Neural progenitor cell (in vitro differentiated cells): ENCODE measurements at regions not wholly inside any gene's neighbourhood (a gene's known extent, or its start where the extent isn't known, plus 50 kb on each side); places are given as distances from the start of the nearest gene placed in this dataset.
A peak's percentile ranks its signal among the peaks of the same experiment; 100 is the strongest.

Source experiments
- DNase-seq: peaks from one replicate; pipeline ENCODE4 v3.0.0-alpha.2; 2016; ENCODE audit warnings: low spot score
- H2AFZ ChIP-seq: fragments of 200-600 bp; sonication (generic); replicated peaks from 2 replicates; pipeline ENCODE4 v1.6.1; 2016; ENCODE audit warnings: antibody characterized with exemption
- H3F3A ChIP-seq: fragments of 200-600 bp; sonication (generic); 2 replicates; pipeline ENCODE4 v1.6.1; 2016; ENCODE audit warnings: antibody characterized with exemption, low read depth
- H3K27ac ChIP-seq: fragments of 200-600 bp; sonication (generic); 2 replicates; pipeline ENCODE4 v1.5.1; 2016; ENCODE audit warnings: mild to moderate bottlenecking
- H3K27me3 ChIP-seq: fragments of 200-600 bp; sonication (generic); 2 replicates; pipeline ENCODE4 v1.6.1; 2016; ENCODE audit warnings: mild to moderate bottlenecking, moderate library complexity
- H3K36me3 ChIP-seq: fragments of 200-600 bp; sonication (generic); 2 replicates; pipeline ENCODE4 v1.5.1; 2016
- H3K4me1 ChIP-seq: fragments of 200-600 bp; sonication (generic); 2 replicates; pipeline ENCODE4 v1.6.1; 2016; ENCODE audit warnings: mixed run types
- H3K4me2 ChIP-seq: fragments of 200-600 bp; sonication (generic); 2 replicates; pipeline ENCODE4 v1.6.1; 2016
- H3K4me3 ChIP-seq: fragments of 200-600 bp; sonication (generic); 2 replicates; pipeline ENCODE4 v1.5.1; 2016
- H3K79me2 ChIP-seq: fragments of 200-600 bp; sonication (generic); 2 replicates; pipeline ENCODE4 v1.6.1; 2016; ENCODE audit warnings: low read depth
- H3K9ac ChIP-seq: fragments of 200-600 bp; sonication (generic); 2 replicates; pipeline ENCODE4 v1.6.1; 2016
- H3K9me3 ChIP-seq: fragments of 200-600 bp; sonication (generic); 2 replicates; pipeline ENCODE4 v1.5.1; 2016; ENCODE audit warnings: low read depth
- H4K20me1 ChIP-seq: fragments of 200-600 bp; sonication (generic); 2 replicates; pipeline ENCODE4 v1.6.1; 2016; ENCODE audit warnings: low read depth
- H3K27ac Mint-ChIP-seq: 3 replicates; pipeline ENCODE4 v1.8.0; 2021; ENCODE audit warnings: mixed read lengths
- H3K27me3 Mint-ChIP-seq: 2 replicates; pipeline ENCODE4 v1.8.0; 2022; ENCODE audit warnings: low read depth, mild to moderate bottlenecking, inconsistent platforms, moderate library complexity, mixed read lengths; ENCODE audit not compliant: insufficient read depth
- H3K36me3 Mint-ChIP-seq: 3 replicates; pipeline ENCODE4 v1.8.0; 2021; ENCODE audit warnings: mixed read lengths
- H3K4me1 Mint-ChIP-seq: 3 replicates; pipeline ENCODE4 v1.8.0; 2021; ENCODE audit warnings: mixed read lengths
- H3K4me3 Mint-ChIP-seq: 3 replicates; pipeline ENCODE4 v1.8.0; 2021; ENCODE audit warnings: mild to moderate bottlenecking, moderate library complexity, mixed read lengths
- H3K9me3 Mint-ChIP-seq: 3 replicates; pipeline ENCODE4 v1.8.0; 2020; ENCODE audit warnings: mixed read lengths
- EZH2 ChIP-seq: fragments of 200-600 bp; sonication (generic); IDR thresholded peaks from 2 replicates; pipeline ENCODE4 v1.6.1; 2017; ENCODE audit warnings: antibody characterized with exemption, mild to moderate bottlenecking, moderate library complexity
- EZH2phosphoT487 ChIP-seq: fragments of 200-600 bp; sonication (generic); IDR thresholded peaks from 2 replicates; pipeline ENCODE4 v1.6.1; 2017; ENCODE audit warnings: antibody characterized with exemption
- TF ChIP-seq, protein P1 (sequence below): fragments of 200-600 bp; sonication (generic); IDR thresholded peaks from 2 replicates; pipeline ENCODE4 v1.5.1; 2017; ENCODE audit warnings: antibody characterized with exemption, mild to moderate bottlenecking

- no peak overlapping the region for H3K27ac Mint-ChIP-seq
- H3K4me2 ChIP-seq: no peak overlapping the region
- TF ChIP-seq EZH2 (no peak), EZH2phosphoT487 (no peak)
- TF ChIP-seq, protein P1, sequence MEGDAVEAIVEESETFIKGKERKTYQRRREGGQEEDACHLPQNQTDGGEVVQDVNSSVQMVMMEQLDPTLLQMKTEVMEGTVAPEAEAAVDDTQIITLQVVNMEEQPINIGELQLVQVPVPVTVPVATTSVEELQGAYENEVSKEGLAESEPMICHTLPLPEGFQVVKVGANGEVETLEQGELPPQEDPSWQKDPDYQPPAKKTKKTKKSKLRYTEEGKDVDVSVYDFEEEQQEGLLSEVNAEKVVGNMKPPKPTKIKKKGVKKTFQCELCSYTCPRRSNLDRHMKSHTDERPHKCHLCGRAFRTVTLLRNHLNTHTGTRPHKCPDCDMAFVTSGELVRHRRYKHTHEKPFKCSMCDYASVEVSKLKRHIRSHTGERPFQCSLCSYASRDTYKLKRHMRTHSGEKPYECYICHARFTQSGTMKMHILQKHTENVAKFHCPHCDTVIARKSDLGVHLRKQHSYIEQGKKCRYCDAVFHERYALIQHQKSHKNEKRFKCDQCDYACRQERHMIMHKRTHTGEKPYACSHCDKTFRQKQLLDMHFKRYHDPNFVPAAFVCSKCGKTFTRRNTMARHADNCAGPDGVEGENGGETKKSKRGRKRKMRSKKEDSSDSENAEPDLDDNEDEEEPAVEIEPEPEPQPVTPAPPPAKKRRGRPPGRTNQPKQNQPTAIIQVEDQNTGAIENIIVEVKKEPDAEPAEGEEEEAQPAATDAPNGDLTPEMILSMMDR: no peak
- H2AFZ ChIP-seq: no peak overlapping the region
- H3F3A ChIP-seq: no peaks in the 10 kb centered on the region
- no peaks in the 10 kb centered on the region for H3K36me3 Mint-ChIP-seq
- no peaks in the 10 kb centered on the region for H3K79me2 ChIP-seq
- peaks cover 8% of the 10 kb centered on the region for H3K4me1 ChIP-seq
- H3K9me3 Mint-ChIP-seq: peaks cover 2% of the 10 kb centered on the region
- no peaks in the 10 kb centered on the region for H4K20me1 ChIP-seq
- DNase-seq: no peak
- no peak overlapping the region for H3K27ac ChIP-seq
- H3K4me1 Mint-ChIP-seq: peaks cover 24% of the 10 kb centered on the region
- no peaks in the 10 kb centered on the region for H3K27me3 Mint-ChIP-seq
- no peak overlapping the region for H3K9ac ChIP-seq
- no peaks in the 10 kb centered on the region for H3K36me3 ChIP-seq
- H3K27me3 ChIP-seq: no peaks in the 10 kb centered on the region
- no peak overlapping the region for H3K4me3 Mint-ChIP-seq
- no peaks in the 10 kb centered on the region for H3K9me3 ChIP-seq
- H3K4me3 ChIP-seq: no peak overlapping the region
Measured at GRCh38 chr6:113331021-113331420, 526.1 kb upstream of the MARCKS start.

DNA sequence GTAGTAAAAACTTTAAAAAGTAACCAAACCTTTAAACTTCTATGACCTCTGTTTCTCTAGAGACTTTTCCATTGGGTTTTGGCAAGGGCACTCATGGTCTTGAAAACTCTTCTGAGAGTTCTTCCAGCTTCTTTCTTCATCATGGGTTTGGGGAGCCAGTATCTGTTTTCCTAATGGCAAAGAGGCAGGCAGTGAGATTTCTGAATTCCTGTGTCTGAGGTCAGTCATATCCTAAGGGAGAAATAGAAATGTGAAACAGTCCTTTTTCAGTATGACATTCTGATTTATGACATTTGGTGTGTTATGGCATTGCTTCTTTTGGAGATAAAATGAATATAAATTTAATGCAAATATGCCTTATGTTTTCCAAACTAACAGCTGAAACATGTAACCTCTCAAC lies 518.5 kb upstream of the MARCKS start:
- Mint-ChIP-seq H3K27ac (no peak overlapping the region), H3K27me3 (peaks cover 2% of the 10 kb centered on the region), H3K4me1 (peaks cover 17% of the 10 kb centered on the region), H3K36me3 (no peaks in the 10 kb centered on the region), H3K9me3 (no peaks in the 10 kb centered on the region), H3K4me3 (no peak overlapping the region)
- H2AFZ ChIP-seq: no peak overlapping the region
- no peaks in the 10 kb centered on the region for H3F3A ChIP-seq
- no peak overlapping the region for H3K4me2 ChIP-seq
- no peaks in the 10 kb centered on the region for H3K79me2 ChIP-seq
- DNase-seq: no peak
- H3K4me3 ChIP-seq: no peak overlapping the region
- H3K27me3 ChIP-seq: no peaks in the 10 kb centered on the region
- H4K20me1 ChIP-seq: no peaks in the 10 kb centered on the region
- TF ChIP-seq EZH2: no peak
- no peak for TF ChIP-seq EZH2phosphoT487
- TF ChIP-seq, protein P1: no peak
- H3K27ac ChIP-seq: no peak overlapping the region
- H3K36me3 ChIP-seq: no peaks in the 10 kb centered on the region
- H3K9me3 ChIP-seq: no peaks in the 10 kb centered on the region
- H3K9ac ChIP-seq: no peak overlapping the region
- peaks cover 2% of the 10 kb centered on the region for H3K4me1 ChIP-seq

- no peaks in the 10 kb centered on the region for H3K36me3 ChIP-seq
- no peaks in the 10 kb centered on the region for H3F3A ChIP-seq
- no peak overlapping the region for H3K9ac ChIP-seq
- TF ChIP-seq, protein P1: no peak
- TF ChIP-seq EZH2 (no peak), EZH2phosphoT487 (no peak)
- no peaks in the 10 kb centered on the region for H3K9me3 Mint-ChIP-seq
- no peak overlapping the region for H3K27ac Mint-ChIP-seq
- peaks cover 2% of the 10 kb centered on the region for H3K4me1 ChIP-seq
- H3K9me3 ChIP-seq: no peaks in the 10 kb centered on the region
- no peak overlapping the region for H2AFZ ChIP-seq
- H3K27me3 ChIP-seq: no peaks in the 10 kb centered on the region
- no peaks in the 10 kb centered on the region for H3K79me2 ChIP-seq
- peak; percentile 7 for DNase-seq
- H3K27ac ChIP-seq: no peak overlapping the region
- no peak overlapping the region for H3K4me3 Mint-ChIP-seq
- peaks cover 19% of the 10 kb centered on the region for H3K4me1 Mint-ChIP-seq
- H4K20me1 ChIP-seq: no peaks in the 10 kb centered on the region
- peaks cover 2% of the 10 kb centered on the region for H3K27me3 Mint-ChIP-seq
- no peak overlapping the region for H3K4me3 ChIP-seq
- H3K36me3 Mint-ChIP-seq: no peaks in the 10 kb centered on the region
- H3K4me2 ChIP-seq: no peak overlapping the region
Measured at GRCh38 chr6:113339209-113339608, 517.9 kb upstream of the MARCKS start.
